Activated T-helper 1 cell treated with anti-CD3 and anti-CD28 coated beads, Interleukin-2, amount 50 U/mL, for 16 hours (primary cell): ENCODE measurements at regions not wholly inside any gene's neighbourhood (a gene's known extent, or its start where the extent isn't known, plus 50 kb on each side); places are given as distances from the start of the nearest gene placed in this dataset.
"Not testable (repeated sequence)": the region's sequence is repeated elsewhere in the genome, so short reads cannot be mapped to it uniquely, and the experiment has no call there.

ENCODE experiments used
- DNase-seq, 2 donors: peaks; one replicate each; pipeline ENCODE4 v3.0.0-alpha.2; 2020; ENCODE audit warnings: low read depth in 1 of 2, low spot score in 1 of 2

DNA sequence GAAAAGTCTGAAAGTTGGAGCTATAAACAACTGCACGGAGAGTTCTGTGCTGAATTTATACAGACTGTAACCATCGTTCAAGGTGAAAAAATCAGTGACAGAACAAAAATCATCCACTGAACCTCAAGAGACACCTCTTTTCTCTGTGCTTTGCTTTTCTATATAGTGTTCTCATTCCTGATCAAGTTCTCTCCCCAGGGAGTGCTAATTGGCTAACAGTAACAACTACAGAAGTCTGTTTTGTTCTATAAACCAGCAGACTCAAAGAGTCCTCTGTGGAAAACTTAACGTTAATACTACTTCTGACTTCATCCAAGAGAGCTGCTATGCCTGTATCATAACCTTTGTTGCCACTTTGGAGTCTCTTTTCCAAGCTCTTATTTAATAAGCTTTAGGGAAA, 1388.3 kb upstream of the C9orf72 start:
- DNase-seq: no peak

GRCh38 chr9:28967226-28967625, 1393.9 kb upstream of the C9orf72 start:
- no peak for DNase-seq

DNA sequence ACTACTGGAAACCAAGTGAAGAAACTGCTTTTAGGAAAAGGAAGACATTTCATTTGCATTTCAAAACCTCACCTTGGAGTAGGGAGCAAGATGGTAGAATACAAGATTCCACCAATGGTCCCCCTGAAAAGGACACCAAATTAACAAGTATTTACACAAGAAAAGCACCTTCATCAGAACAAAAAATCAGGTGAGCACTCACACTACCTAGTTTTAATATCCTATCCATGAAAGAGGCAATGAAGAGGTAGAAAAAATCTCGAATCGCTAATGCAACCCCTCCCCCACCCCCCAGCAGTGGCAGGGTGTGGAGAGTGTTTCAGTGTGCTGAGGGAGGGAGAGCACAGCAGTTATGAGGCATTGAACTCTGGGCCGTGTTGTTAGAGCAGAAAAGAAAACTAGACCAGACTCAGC, 1397.0 kb upstream of the C9orf72 start:
- DNase-seq: no peak

DNA sequence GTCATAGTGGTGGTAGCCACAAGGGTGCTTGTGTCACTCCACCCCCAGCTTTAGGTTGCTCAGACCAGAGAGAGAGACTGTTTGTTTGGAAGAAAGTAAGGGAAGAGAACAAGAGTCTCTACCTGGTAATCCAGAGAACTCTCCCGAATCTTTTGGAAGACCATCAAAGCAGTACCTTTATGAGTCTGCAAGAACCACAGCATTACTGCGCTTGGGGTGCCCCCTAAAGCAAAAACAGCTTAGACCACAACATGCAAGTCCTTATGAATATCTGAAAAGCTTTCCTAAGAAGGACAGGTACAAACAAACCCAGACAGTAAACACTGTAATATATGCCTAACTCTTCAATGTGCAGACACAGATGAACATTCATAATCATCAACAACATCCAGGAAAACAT, 1398.6 kb upstream of the C9orf72 start:
- no peak for DNase-seq

GRCh38 chr9:28976250-28976649, 1403.0 kb upstream of the C9orf72 start:
- no peak for DNase-seq

- no peak for DNase-seq
Observed at GRCh38 chr9:28976684-28977083, 1403.4 kb upstream of the C9orf72 start.

- no peak for DNase-seq
Observed at GRCh38 chr9:28981129-28981528, 1407.8 kb upstream of the C9orf72 start.

DNA sequence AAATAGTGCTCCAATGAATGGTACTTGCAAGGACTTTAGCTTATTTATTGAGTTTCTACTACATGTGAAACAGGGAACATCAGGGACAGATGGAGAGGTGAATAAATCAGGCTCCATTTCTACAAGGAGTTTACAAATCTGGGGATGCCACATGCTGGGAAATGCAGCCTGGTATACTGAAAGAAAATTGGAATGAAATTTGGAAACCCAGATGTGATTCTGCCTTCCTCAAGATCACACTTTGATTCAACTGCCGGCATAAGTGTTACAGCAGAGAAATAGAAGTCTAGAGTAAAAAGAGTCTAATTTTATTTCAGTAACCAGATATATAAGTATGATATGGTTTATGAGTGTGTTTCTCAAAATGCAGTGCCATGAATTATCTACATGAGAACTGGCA, 1408.4 kb upstream of the C9orf72 start:
- DNase-seq: no peak

DNA sequence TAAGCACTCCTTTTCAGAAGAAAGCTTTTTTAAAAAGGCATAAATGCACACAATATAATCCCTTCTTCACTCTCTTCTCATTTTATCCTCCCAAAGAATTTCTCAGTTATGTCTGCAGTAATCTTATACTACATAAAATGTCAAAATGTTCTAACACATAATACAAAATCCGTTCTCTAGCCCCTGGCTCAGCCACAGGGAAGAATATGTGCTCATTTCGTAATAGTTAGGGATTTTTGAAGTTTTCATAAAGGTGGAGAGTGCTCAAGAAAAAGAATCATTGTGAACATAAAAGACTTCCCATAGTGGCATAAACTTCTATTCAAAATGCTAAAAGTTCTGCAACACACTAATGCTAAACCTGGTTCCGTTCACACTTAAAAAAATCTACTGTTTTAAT, 1410.7 kb upstream of the C9orf72 start:
- no peak for DNase-seq

- DNase-seq: not testable (repeated sequence)
Observed at GRCh38 chr9:28990009-28990408, 1416.7 kb upstream of the C9orf72 start.

DNA sequence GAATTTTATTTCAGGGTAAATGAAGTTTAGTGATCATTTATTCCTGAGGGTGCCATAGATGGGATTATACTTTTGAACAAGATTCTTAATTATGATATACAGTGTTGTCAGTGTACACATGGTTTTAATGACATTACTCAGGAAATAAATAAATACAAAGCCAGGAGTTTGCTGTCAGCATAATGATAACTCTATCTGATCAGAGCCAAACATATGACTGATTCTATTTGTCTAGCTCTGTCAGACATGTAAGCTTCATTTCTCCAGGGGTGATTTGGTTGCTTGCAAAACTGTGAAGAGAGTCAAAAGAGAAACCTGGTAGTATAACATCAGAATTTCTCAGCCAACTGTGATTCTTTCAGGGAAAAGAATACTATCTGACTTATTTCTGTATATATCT, 1425.8 kb upstream of the C9orf72 start:
- no peak for DNase-seq

DNA sequence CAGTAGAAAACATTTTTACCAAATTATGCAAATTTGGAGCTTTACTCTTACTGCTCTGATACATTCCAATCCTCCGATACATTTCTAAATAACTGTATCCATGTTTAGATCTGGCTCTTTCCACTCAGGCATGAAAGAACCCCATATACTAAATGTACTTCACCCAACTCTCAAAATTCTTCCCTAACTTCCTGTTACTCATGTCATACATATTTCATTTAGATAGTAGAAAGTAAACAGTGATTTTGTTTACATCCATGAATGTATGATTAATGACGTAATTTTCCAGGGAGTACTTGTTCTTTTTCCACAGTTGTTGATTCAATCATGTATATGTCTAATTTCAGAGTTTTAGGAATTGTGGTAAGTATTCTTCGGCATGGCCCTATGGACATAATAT, 1426.5 kb upstream of the C9orf72 start:
- no peak for DNase-seq

GRCh38 chr9:29001006-29001405, 1427.7 kb upstream of the C9orf72 start:
- DNase-seq: no peak

GRCh38 chr9:29004988-29005387, 1431.7 kb upstream of the C9orf72 start:
- DNase-seq: no peak

- no peak for DNase-seq
Observed at GRCh38 chr9:29006628-29007027, 1433.3 kb upstream of the C9orf72 start.

DNA sequence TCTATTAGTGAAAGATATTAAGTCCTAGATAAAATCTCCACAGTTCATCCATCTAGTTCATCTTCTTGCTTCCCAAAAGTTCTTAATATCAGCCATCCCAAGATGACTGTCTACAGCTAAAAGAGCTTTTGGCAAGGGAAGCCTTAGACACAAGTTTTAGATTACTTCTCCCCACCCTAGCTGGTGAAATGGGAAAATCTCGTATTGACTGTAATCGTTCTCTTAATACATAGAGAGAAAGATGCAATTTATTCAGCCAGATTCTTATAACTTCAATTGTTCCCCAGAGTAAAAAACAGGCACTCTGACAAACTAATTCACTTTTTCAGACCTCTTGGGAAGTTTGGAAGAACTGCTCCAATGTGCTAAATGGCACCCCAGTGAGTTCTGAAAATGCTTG, 1439.6 kb upstream of the C9orf72 start:
- DNase-seq: no peak

- DNase-seq: no peak
Observed at GRCh38 chr9:29021632-29022031, 1448.4 kb upstream of the C9orf72 start.

DNA sequence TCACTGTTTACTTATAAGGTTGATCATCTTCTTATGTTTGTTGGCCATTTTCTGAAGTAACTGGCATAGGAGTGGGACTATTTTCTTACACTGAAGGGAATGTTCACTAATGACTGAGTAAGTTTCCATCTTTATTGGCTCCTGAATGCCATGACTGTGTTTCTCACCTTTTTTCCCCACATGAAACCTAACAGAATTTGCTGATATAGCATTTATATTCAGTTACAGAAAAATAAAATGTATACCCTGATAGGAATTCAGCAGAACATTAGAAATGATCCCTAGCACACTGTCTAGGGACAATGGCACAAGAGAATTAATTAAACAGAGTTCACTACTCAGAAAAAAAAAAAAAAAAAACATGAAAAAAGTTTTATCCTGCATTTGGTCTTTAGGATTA, 1465.1 kb upstream of the C9orf72 start:
- DNase-seq: no peak

DNA sequence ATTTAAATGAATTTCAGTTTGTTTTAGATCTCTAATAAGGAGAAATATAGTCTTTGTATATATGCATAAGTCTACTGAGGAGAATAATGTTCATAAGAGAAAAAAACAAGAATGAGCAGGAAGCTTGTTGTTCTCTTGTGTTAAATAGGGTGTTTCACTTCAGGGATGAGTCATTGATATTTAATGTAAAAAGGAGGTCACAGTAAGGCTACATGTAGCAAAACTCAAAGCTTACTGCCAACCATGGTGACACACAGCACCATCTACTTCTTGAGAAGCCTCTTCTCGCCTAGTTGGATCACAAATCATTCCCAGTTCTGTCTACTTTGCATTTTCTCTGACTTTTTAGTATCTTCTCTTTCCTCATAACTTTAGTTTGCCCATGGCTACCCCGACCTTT, 1466.0 kb upstream of the C9orf72 start:
- no peak for DNase-seq

DNA sequence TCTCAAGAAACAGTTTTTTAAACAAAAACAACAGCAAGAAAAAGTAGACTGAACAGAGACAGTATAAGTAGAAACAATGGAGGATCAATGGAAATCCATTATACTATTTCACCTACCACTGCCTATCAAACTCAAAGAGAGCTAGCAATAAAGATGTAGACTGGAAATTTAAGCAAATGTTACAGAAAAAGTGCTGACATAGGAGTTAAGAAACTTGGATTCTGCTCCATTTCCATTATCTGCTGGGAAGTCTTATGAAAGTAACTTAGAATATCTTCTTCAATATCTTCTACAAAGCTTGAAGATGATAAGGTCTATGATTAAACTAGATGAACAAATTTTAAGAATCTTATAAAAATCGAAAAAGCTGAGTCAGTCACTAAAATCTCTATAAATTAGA, 1469.8 kb upstream of the C9orf72 start:
- no peak for DNase-seq

GRCh38 chr9:29044959-29045358, 1471.7 kb upstream of the C9orf72 start:
- no peak for DNase-seq

DNA sequence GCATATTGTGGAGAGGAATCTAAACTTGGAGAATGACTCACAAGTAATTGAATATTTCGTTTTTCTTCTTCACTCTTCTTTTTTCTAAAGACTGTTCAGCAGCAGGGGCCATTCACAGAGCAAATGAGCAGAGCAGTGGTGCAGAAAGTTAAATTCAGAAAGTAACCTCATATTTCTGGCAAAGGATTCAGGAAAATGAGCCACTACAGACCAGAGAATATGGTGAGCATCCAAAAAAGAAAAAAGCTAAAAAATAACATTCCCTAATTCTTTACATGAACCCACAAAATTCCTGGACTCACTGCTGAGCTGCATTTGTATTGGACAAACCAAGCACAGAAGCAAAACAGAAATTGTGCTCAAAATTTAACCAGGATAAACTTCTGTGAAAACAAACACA, 1486.8 kb upstream of the C9orf72 start:
- DNase-seq: no peak

DNA sequence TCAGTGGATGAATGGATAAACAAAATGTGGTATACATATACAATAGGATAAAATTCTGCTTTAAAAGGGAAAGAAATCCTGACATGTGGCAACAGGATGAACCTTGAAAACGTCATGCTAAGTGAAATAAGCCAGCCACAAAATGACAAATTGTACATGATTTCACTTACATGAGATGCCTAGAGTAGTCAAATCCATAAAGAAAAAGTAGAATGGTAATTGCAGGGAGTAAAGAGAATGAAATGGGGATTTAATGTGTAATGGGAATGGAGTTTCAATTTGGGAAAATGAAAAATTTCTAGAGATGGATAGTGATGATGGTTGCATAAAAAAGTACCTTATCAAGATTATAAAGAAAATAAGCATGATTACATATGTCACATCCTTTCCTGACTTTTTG, 1489.2 kb upstream of the C9orf72 start:
- no peak for DNase-seq

- DNase-seq: no peak
Observed at GRCh38 chr9:29063031-29063430, 1489.8 kb upstream of the C9orf72 start.
